Caco-2 (cell line): ENCODE measurements at regions not wholly inside any gene's neighbourhood (a gene's known extent, or its start where the extent isn't known, plus 50 kb on each side); places are given as distances from the start of the nearest gene placed in this dataset.

Experiments used
- BruUV-seq: library from RNA; stranded (reverse); fragments of 400-500 nt; replicated peaks from 2 replicates; lab custom pipeline; 2021; lab: Mats Ljungman, UMichigan
- CTCF ChIA-PET: fragments of 300-600 bp; sonication (Branson Sonifier 250); formaldehyde crosslinking; loops from one replicate; lab custom pipeline; 2022; ENCODE audit warnings: antibody characterized with exemption; lab: Charles Lee
- POLR2A ChIA-PET: fragments of 300-600 bp; sonication (Branson Sonifier 250); formaldehyde crosslinking; loops from one replicate; lab custom pipeline; 2022; ENCODE audit warnings: antibody characterized with exemption; lab: Charles Lee
- DNase-seq, 2 experiments: peaks; one replicate each; pipeline versions ENCODE4 v3.0.0 to v3.0.0-alpha.2; 2020 to 2022
- H3K27me3 ChIP-seq: replicated peaks from 2 replicates; pipeline ENCODE4 v1.6.0; 2011; ENCODE audit warnings: low read length; ENCODE audit not compliant: control insufficient read depth, insufficient read depth
- H3K36me3 ChIP-seq: 2 replicates; pipeline ENCODE4 v1.5.1; 2011; ENCODE audit warnings: low read length; ENCODE audit not compliant: control insufficient read depth, insufficient read depth
- H3K4me1 ChIP-seq: fragments of 250-450 bp; sonication (Bioruptor Pico); 2 replicates; pipeline ENCODE4 v1.5.1; 2020; ENCODE audit warnings: mild to moderate bottlenecking
- H3K4me3 ChIP-seq: 2 replicates; pipeline ENCODE4 v1.5.1; 2011; ENCODE audit warnings: low read depth, mild to moderate bottlenecking, control low read depth, low read length
- H3K9me3 ChIP-seq: fragments of 250-450 bp; sonication (Bioruptor Pico); 2 replicates; pipeline ENCODE4 v1.5.1; 2020; ENCODE audit warnings: mild to moderate bottlenecking, moderate library complexity
- H3K27ac Mint-ChIP-seq: one replicate; pipeline ENCODE4 v1.8.0; 2022; ENCODE audit warnings: mixed read lengths; ENCODE audit not compliant: unreplicated experiment
- H3K27me3 Mint-ChIP-seq: one replicate; pipeline ENCODE4 v1.8.0; 2022; ENCODE audit warnings: mixed read lengths; ENCODE audit not compliant: insufficient read depth, unreplicated experiment
- H3K36me3 Mint-ChIP-seq: one replicate; pipeline ENCODE4 v1.8.0; 2022; ENCODE audit warnings: mild to moderate bottlenecking, mixed read lengths; ENCODE audit not compliant: insufficient read depth, unreplicated experiment
- H3K4me1 Mint-ChIP-seq: one replicate; pipeline ENCODE4 v1.8.0; 2022; ENCODE audit warnings: low read depth, mixed read lengths; ENCODE audit not compliant: unreplicated experiment
- H3K4me3 Mint-ChIP-seq: one replicate; pipeline ENCODE4 v1.8.0; 2022; ENCODE audit warnings: mild to moderate bottlenecking, moderate library complexity, mixed read lengths; ENCODE audit not compliant: unreplicated experiment
- H3K9me3 Mint-ChIP-seq: one replicate; pipeline ENCODE4 v1.8.0; 2022; ENCODE audit warnings: mixed read lengths; ENCODE audit not compliant: unreplicated experiment
- intact Hi-C: fragments of 100-400 bp; cut with micrococcal nuclease; formaldehyde crosslinking; loops from one replicate; pipeline ENCODE4 v1.10.0; 2022; ENCODE audit not compliant: unreplicated experiment
- TF ChIP-seq, protein P1 (sequence below), 2 experiments: fragments of 200-600 bp in 1 of 2; IDR thresholded peaks; 1 replicate in 1 of 2; 2 replicates in 1 of 2; pipeline versions ENCODE4 v1.5.1 to v1.8.0; 2011 to 2022; ENCODE audit warnings: antibody characterized with exemption in 1 of 2, control low read depth in 1 of 2, inconsistent platforms in 1 of 2, low read depth in 1 of 2, low read length in 1 of 2, mild to moderate bottlenecking in 1 of 2, moderate library complexity in 1 of 2; ENCODE audit not compliant: insufficient read depth in 1 of 2, severe bottlenecking in 1 of 2, unreplicated experiment in 1 of 2

DNA sequence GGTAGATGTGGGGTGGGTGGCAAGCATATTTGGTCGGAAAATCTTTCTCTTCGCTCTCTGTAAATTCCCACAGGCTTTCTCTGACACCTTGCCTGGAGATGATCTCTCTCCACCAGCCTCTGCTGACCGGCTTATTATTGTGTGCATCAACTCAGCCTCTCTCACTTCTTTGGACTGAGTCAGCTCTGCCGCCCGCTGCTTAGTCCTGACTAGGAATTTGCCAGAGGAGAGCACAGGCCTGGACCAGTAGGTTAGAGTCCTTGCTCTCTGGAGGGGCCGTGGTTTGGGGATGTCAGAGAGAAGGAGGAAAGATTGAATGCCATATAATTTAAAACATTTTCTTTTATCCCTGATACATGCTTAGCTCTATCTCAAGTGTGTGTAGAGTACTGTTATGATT, 242.6 kb upstream of the THSD7B start:
- Histone ChIP-seq H3K36me3 (no peaks in the 10 kb centered on the region), H3K9me3 (no peaks in the 10 kb centered on the region), H3K4me1 (peaks cover 3% of the 10 kb centered on the region; the same call in 1 of the 2 replicates), H3K4me3 (no peak overlapping the region), H3K27me3 (no peaks in the 10 kb centered on the region)
- ChIA-PET POLR2A (no interaction called here), CTCF (no interaction called here)
- Mint-ChIP-seq H3K36me3 (no peaks in the 10 kb centered on the region), H3K4me1 (peaks cover 5% of the 10 kb centered on the region), H3K9me3 (no peaks in the 10 kb centered on the region), H3K27ac (no peak overlapping the region), H3K4me3 (no peak overlapping the region), H3K27me3 (peaks cover 7% of the 10 kb centered on the region)
- TF ChIP-seq, protein P1, sequence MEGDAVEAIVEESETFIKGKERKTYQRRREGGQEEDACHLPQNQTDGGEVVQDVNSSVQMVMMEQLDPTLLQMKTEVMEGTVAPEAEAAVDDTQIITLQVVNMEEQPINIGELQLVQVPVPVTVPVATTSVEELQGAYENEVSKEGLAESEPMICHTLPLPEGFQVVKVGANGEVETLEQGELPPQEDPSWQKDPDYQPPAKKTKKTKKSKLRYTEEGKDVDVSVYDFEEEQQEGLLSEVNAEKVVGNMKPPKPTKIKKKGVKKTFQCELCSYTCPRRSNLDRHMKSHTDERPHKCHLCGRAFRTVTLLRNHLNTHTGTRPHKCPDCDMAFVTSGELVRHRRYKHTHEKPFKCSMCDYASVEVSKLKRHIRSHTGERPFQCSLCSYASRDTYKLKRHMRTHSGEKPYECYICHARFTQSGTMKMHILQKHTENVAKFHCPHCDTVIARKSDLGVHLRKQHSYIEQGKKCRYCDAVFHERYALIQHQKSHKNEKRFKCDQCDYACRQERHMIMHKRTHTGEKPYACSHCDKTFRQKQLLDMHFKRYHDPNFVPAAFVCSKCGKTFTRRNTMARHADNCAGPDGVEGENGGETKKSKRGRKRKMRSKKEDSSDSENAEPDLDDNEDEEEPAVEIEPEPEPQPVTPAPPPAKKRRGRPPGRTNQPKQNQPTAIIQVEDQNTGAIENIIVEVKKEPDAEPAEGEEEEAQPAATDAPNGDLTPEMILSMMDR (IDR thresholded peaks at IDR 0.05; ENCODE audit: insufficient read depth in 1 of 2, low read depth in 1 of 2, low read length in 1 of 2, severe bottlenecking in 1 of 2, unreplicated experiment in 1 of 2) = no peak
- no peak for DNase-seq
- BruUV-seq = no TSS peak
- intact Hi-C loops = no loop called here

- Histone ChIP-seq H3K27me3 (no peaks in the 10 kb centered on the region), H3K4me1 (peaks cover 5% of the 10 kb centered on the region; the same call in 1 of the 2 replicates), H3K9me3 (no peaks in the 10 kb centered on the region), H3K36me3 (no peaks in the 10 kb centered on the region), H3K4me3 (no peak overlapping the region)
- no TSS peak for BruUV-seq
- no peaks in the 10 kb centered on the region for H3K9me3 Mint-ChIP-seq
- no peaks in the 10 kb centered on the region for H3K36me3 Mint-ChIP-seq
- no peak overlapping the region for H3K27ac Mint-ChIP-seq
- ChIA-PET POLR2A (no interaction called here), CTCF (no interaction called here)
- H3K4me3 Mint-ChIP-seq = no peak overlapping the region
- no peak for DNase-seq
- H3K27me3 Mint-ChIP-seq = peaks cover 9% of the 10 kb centered on the region
- TF ChIP-seq, protein P1 (IDR thresholded peaks at IDR 0.05; ENCODE audit: insufficient read depth in 1 of 2, low read depth in 1 of 2, low read length in 1 of 2, severe bottlenecking in 1 of 2, unreplicated experiment in 1 of 2) = no peak
- intact Hi-C loops = no loop called here
- H3K4me1 Mint-ChIP-seq = peaks cover 5% of the 10 kb centered on the region
Observed at GRCh38 chr2:136517716-136518115, 247.6 kb upstream of the THSD7B start.

GRCh38 chr2:136510244-136510643, 255.1 kb upstream of the THSD7B start:
- POLR2A ChIA-PET = no interaction called here
- TF ChIP-seq, protein P1 (IDR thresholded peaks at IDR 0.05; ENCODE audit: insufficient read depth in 1 of 2, low read depth in 1 of 2, low read length in 1 of 2, severe bottlenecking in 1 of 2, unreplicated experiment in 1 of 2) = no peak
- H3K9me3 ChIP-seq = no peaks in the 10 kb centered on the region
- no peak for DNase-seq
- H3K4me1 ChIP-seq = no peaks in the 10 kb centered on the region
- H3K4me3 ChIP-seq = no peak overlapping the region
- no TSS peak for BruUV-seq
- CTCF ChIA-PET = no interaction called here
- no peaks in the 10 kb centered on the region for H3K36me3 ChIP-seq
- Mint-ChIP-seq H3K27ac (no peak overlapping the region), H3K9me3 (no peaks in the 10 kb centered on the region), H3K36me3 (no peaks in the 10 kb centered on the region), H3K4me3 (no peak overlapping the region), H3K27me3 (peaks cover 3% of the 10 kb centered on the region), H3K4me1 (no peaks in the 10 kb centered on the region)
- no peaks in the 10 kb centered on the region for H3K27me3 ChIP-seq
- intact Hi-C loops = no loop called here
